HG03469 (cell line): ENCODE measurements at regions not wholly inside any gene's neighbourhood (a gene's known extent, or its start where the extent isn't known, plus 50 kb on each side); places are given as distances from the start of the nearest gene placed in this dataset.

Experiments
- ATAC-seq: cut with Tn5 transposase; IDR thresholded peaks from one replicate; pipeline ENCODE4 v1.9.1; 2021; ENCODE audit warnings: mild to moderate bottlenecking, moderate library complexity, moderate number of reproducible peaks; ENCODE audit not compliant: unreplicated experiment

- ATAC-seq = no peak
These were observed 66.7 kb upstream of the RBMS3 start for GRCh38 chr3:29214009-29214658.

GRCh38 chr3:29215948-29216347 is 64.9 kb upstream of the RBMS3 start:
- ATAC-seq = no peak

- no peak for ATAC-seq
These were observed 54.2 kb upstream of the RBMS3 start for GRCh38 chr3:29226706-29227105.

- no peak for ATAC-seq
These were observed 53.6 kb upstream of the RBMS3 start for GRCh38 chr3:29227307-29227706.
